Hepatocyte (in vitro differentiated cells): ENCODE measurements at regions not wholly inside any gene's neighbourhood (a gene's known extent, or its start where the extent isn't known, plus 50 kb on each side); places are given as distances from the start of the nearest gene placed in this dataset.

Experiments used
- DNase-seq: peaks from one replicate; pipeline ENCODE4 v3.0.0-alpha.2; 2016; ENCODE audit warnings: low spot score
- H2AFZ ChIP-seq: fragments of 200-600 bp; sonication (generic); 2 replicates; pipeline ENCODE4 v1.6.0; 2016; ENCODE audit warnings: antibody characterized with exemption, mild to moderate bottlenecking
- H3K27ac ChIP-seq: fragments of 200-600 bp; sonication (generic); 2 replicates; pipeline ENCODE4 v1.5.1; 2016; ENCODE audit warnings: mild to moderate bottlenecking
- H3K27me3 ChIP-seq: fragments of 200-600 bp; sonication (generic); 2 replicates; pipeline ENCODE4 v1.6.1; 2016
- H3K36me3 ChIP-seq: fragments of 200-600 bp; sonication (generic); replicated peaks from 2 replicates; pipeline ENCODE4 v1.5.1; 2016; ENCODE audit warnings: low read depth; ENCODE audit not compliant: insufficient read depth
- H3K4me1 ChIP-seq: fragments of 200-600 bp; sonication (generic); 2 replicates; pipeline ENCODE4 v1.5.1; 2016; ENCODE audit warnings: mild to moderate bottlenecking, moderate library complexity; ENCODE audit not compliant: insufficient read depth
- H3K4me2 ChIP-seq: fragments of 200-600 bp; sonication (generic); 2 replicates; pipeline ENCODE4 v1.6.0; 2016
- H3K4me3 ChIP-seq: fragments of 200-600 bp; sonication (generic); 2 replicates; pipeline ENCODE4 v1.5.1; 2016; ENCODE audit warnings: mild to moderate bottlenecking
- H3K79me2 ChIP-seq: fragments of 200-600 bp; sonication (generic); 2 replicates; pipeline ENCODE4 v1.6.0; 2017; ENCODE audit warnings: mild to moderate bottlenecking
- H3K9me2 ChIP-seq: fragments of 200-600 bp; sonication (generic); replicated peaks from 2 replicates; pipeline ENCODE4 v1.6.0; 2017; ENCODE audit warnings: mild to moderate bottlenecking; ENCODE audit not compliant: insufficient read depth
- H3K9me3 ChIP-seq: fragments of 200-600 bp; sonication (generic); 2 replicates; pipeline ENCODE4 v1.5.1; 2016; ENCODE audit warnings: low read depth, mild to moderate bottlenecking
- H4K20me1 ChIP-seq: fragments of 200-600 bp; sonication (generic); 2 replicates; pipeline ENCODE4 v1.6.0; 2016; ENCODE audit warnings: mild to moderate bottlenecking; ENCODE audit not compliant: insufficient read depth, poor library complexity, severe bottlenecking
- CTCF ChIP-seq: fragments of 200-600 bp; sonication (generic); IDR thresholded peaks from 2 replicates; pipeline ENCODE4 v1.5.1; 2016; ENCODE audit warnings: antibody characterized with exemption, mild to moderate bottlenecking; ENCODE audit not compliant: poor library complexity
- EZH2 ChIP-seq: fragments of 200-600 bp; sonication (generic); IDR thresholded peaks from 2 replicates; pipeline ENCODE4 v1.6.1; 2016; ENCODE audit warnings: antibody characterized with exemption, mild to moderate bottlenecking, borderline replicate concordance
- EZH2phosphoT487 ChIP-seq: fragments of 200-600 bp; sonication (generic); IDR thresholded peaks from one replicate; pipeline ENCODE4 v1.6.1; 2018; ENCODE audit warnings: antibody characterized with exemption, mild to moderate bottlenecking, low read depth, moderate library complexity; ENCODE audit not compliant: unreplicated experiment, severe bottlenecking
- WGBS: methylation state at CpG from one replicate; pipeline ENCODE4 v1.1.6; 2016; ENCODE audit warnings: low lambda C conversion rate; ENCODE audit errors: missing lambda C conversion rate; 5-methylcytosine and 5-hydroxymethylcytosine counted together

DNA sequence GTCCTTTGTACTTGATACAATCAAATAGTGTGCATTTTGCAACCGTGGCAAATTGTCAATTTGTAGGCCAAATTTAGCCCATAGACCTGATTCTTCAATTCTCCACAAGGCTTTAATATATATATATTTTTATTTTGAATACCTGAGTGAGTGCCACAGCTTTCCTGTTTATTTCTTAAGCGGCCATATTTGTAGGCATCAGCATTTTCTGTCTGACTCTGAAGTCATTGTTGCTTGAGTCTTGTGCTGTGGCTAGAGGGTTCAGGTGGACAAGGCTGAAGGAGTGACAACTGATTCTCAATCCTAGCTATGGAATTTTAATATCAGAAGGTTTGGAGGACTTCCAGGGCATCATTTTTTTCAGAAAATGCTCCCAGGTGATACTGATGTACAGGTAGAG, 75.6 kb upstream of the NAALADL2 start:
- H3K4me3 ChIP-seq = no peak overlapping the region
- H3K27ac ChIP-seq = no peak overlapping the region
- no peaks in the 10 kb centered on the region for H3K9me3 ChIP-seq
- WGBS = 73% methylated on average over 2 of the region's 2 CpGs
- H3K79me2 ChIP-seq = no peaks in the 10 kb centered on the region
- no peak overlapping the region for H2AFZ ChIP-seq
- H3K36me3 ChIP-seq = no peaks in the 10 kb centered on the region
- no peak overlapping the region for H3K4me2 ChIP-seq
- no peak for DNase-seq
- no peak for TF ChIP-seq EZH2phosphoT487
- TF ChIP-seq CTCF = no peak
- no peak for TF ChIP-seq EZH2
- H3K4me1 ChIP-seq = no peaks in the 10 kb centered on the region
- H4K20me1 ChIP-seq = no peaks in the 10 kb centered on the region
- no peaks in the 10 kb centered on the region for H3K27me3 ChIP-seq
- H3K9me2 ChIP-seq = no peaks in the 10 kb centered on the region

GRCh38 chr3:174784206-174784934, 74.8 kb upstream of the NAALADL2 start:
- no peaks in the 10 kb centered on the region for H4K20me1 ChIP-seq
- H3K4me2 ChIP-seq = no peak overlapping the region
- H2AFZ ChIP-seq = no peak overlapping the region
- no peaks in the 10 kb centered on the region for H3K27me3 ChIP-seq
- no peaks in the 10 kb centered on the region for H3K36me3 ChIP-seq
- WGBS = 81% methylated on average over 4 of the region's 4 CpGs
- H3K9me3 ChIP-seq = no peaks in the 10 kb centered on the region
- no peak for DNase-seq
- no peaks in the 10 kb centered on the region for H3K79me2 ChIP-seq
- H3K4me1 ChIP-seq = no peaks in the 10 kb centered on the region
- H3K4me3 ChIP-seq = no peak overlapping the region
- no peaks in the 10 kb centered on the region for H3K9me2 ChIP-seq
- no peak overlapping the region for H3K27ac ChIP-seq
- no peak for TF ChIP-seq CTCF
- no peak for TF ChIP-seq EZH2phosphoT487
- no peak for TF ChIP-seq EZH2

DNA sequence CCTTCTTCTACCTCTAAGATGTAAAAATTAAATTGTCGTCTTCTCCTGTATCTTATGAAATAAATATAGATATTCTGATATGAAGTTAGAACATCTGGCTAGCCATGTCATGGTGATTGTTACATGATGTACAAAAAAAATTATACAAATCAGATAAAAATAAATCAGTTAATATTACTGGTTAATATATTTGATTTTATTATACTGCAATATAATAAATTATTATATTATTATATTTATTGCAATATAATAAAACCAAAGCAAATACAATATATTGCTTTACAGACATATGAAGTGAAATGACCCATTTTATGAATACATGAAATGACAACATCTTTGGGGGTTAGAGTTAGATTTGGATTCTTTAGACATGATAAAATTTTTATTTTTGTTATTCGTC, 72.3 kb upstream of the NAALADL2 start:
- no peaks in the 10 kb centered on the region for H3K4me1 ChIP-seq
- no peak overlapping the region for H3K4me2 ChIP-seq
- WGBS = 98% methylated on average over 2 of the region's 2 CpGs
- no peaks in the 10 kb centered on the region for H4K20me1 ChIP-seq
- H2AFZ ChIP-seq = no peak overlapping the region
- H3K4me3 ChIP-seq = no peak overlapping the region
- H3K9me2 ChIP-seq = no peaks in the 10 kb centered on the region
- DNase-seq = no peak
- TF ChIP-seq CTCF = no peak
- TF ChIP-seq EZH2 = no peak
- TF ChIP-seq EZH2phosphoT487 = no peak
- no peaks in the 10 kb centered on the region for H3K79me2 ChIP-seq
- H3K27me3 ChIP-seq = no peaks in the 10 kb centered on the region
- H3K27ac ChIP-seq = no peak overlapping the region
- H3K36me3 ChIP-seq = no peaks in the 10 kb centered on the region
- H3K9me3 ChIP-seq = no peaks in the 10 kb centered on the region

DNA sequence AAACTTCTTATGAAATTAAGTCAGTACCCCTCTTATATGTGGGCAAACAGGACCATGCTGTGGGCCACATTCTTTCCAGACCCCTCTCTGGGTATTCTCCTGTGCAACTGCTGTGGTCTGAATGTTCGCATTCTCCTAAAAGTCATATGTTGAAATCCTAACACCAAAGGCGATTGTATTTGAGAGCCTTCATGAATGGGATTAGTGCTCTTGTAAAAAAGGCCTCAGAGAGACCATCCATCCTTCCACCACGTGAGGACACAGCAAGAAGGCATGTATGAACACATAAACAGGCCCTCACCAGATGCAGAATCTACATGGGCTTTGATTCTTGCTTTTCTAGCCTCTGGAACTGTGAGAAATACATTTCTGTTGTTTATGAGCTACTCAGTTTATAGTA, 68.0 kb upstream of the NAALADL2 start:
- Histone ChIP-seq H3K4me3 (no peak overlapping the region), H4K20me1 (no peaks in the 10 kb centered on the region), H3K27me3 (no peaks in the 10 kb centered on the region), H3K79me2 (no peaks in the 10 kb centered on the region), H3K4me1 (no peaks in the 10 kb centered on the region), H2AFZ (no peak overlapping the region), H3K36me3 (no peaks in the 10 kb centered on the region), H3K9me3 (no peaks in the 10 kb centered on the region), H3K27ac (no peak overlapping the region), H3K4me2 (no peak overlapping the region), H3K9me2 (no peaks in the 10 kb centered on the region)
- no peak for DNase-seq
- TF ChIP-seq CTCF (no peak), EZH2 (no peak), EZH2phosphoT487 (no peak)
- 89% methylated on average over 3 of the region's 3 CpGs for WGBS
